NCI-H2196 treated with DMSO at 0.1 percent for 48 hours (cell line): ENCODE measurements at regions not wholly inside any gene's neighbourhood (a gene's known extent, or its start where the extent isn't known, plus 50 kb on each side); places are given as distances from the start of the nearest gene placed in this dataset.

Source experiments
- DNase-seq: peaks from one replicate; lab custom pipeline; 2025; ENCODE audit not compliant: unreplicated experiment; lab: John Stamatoyannopoulos, UW

GRCh38 chr16:14337303-14338191 is 266.4 kb downstream of the MRTFB start:
- DNase-seq, result no peak

- DNase-seq, result no peak
These were observed 264.2 kb downstream of the MRTFB start for GRCh38 chr16:14335297-14335696.

- no peak for DNase-seq
These were observed 263.4 kb downstream of the MRTFB start for GRCh38 chr16:14334366-14335080.

GRCh38 chr16:14333361-14333760 is 262.2 kb downstream of the MRTFB start:
- DNase-seq, result no peak

- no peak for DNase-seq
These were observed 259.9 kb downstream of the MRTFB start for GRCh38 chr16:14331020-14331419.

- DNase-seq, result no peak
These were observed 258.7 kb downstream of the MRTFB start for GRCh38 chr16:14329727-14330350.

- DNase-seq, result no peak
These were observed 254.6 kb downstream of the MRTFB start for GRCh38 chr16:14325502-14326401.

GRCh38 chr16:14324581-14324980 is 253.5 kb downstream of the MRTFB start:
- DNase-seq, result no peak

- DNase-seq, result no peak
These were observed 251.1 kb downstream of the MRTFB start for GRCh38 chr16:14322186-14322585.

GRCh38 chr16:14321542-14321941 is 250.4 kb downstream of the MRTFB start:
- DNase-seq, result peak; percentile 98

GRCh38 chr16:14320406-14320805 is 249.3 kb downstream of the MRTFB start:
- no peak for DNase-seq
